Neural progenitor cell (in vitro differentiated cells): ENCODE measurements at regions not wholly inside any gene's neighbourhood (a gene's known extent, or its start where the extent isn't known, plus 50 kb on each side); places are given as distances from the start of the nearest gene placed in this dataset.

Experiments used
- CTCF ChIP-seq: fragments of 200-600 bp; sonication (generic); IDR thresholded peaks from 2 replicates; pipeline ENCODE4 v1.5.1; 2017; ENCODE audit warnings: antibody characterized with exemption, mild to moderate bottlenecking
- EZH2 ChIP-seq: fragments of 200-600 bp; sonication (generic); IDR thresholded peaks from 2 replicates; pipeline ENCODE4 v1.6.1; 2017; ENCODE audit warnings: antibody characterized with exemption, mild to moderate bottlenecking, moderate library complexity

GRCh38 chr12:105706973-105707334 is 376.5 kb downstream of the C12orf75 start:
- TF ChIP-seq CTCF (no peak), EZH2 (no peak)
